Fibroblast of lung (primary cell): ENCODE measurements at regions not wholly inside any gene's neighbourhood (a gene's known extent, or its start where the extent isn't known, plus 50 kb on each side); places are given as distances from the start of the nearest gene placed in this dataset.

Experiments used
- DNase-seq, 2 donors: peaks; one replicate each; pipeline versions ENCODE4 v3.0.0 to v3.0.0-alpha.2; 2010; ENCODE audit warnings: low read depth in 2 of 2
- H2AFZ ChIP-seq: 2 replicates; pipeline ENCODE4 v1.5.1; 2012; ENCODE audit warnings: low read length, control low read depth, inconsistent platforms
- H3K27ac ChIP-seq: 2 replicates; pipeline ENCODE4 v1.5.1; 2011; ENCODE audit warnings: low read length, control low read depth; ENCODE audit not compliant: insufficient read depth
- H3K27me3 ChIP-seq: 2 replicates; pipeline ENCODE4 v1.5.1; 2011; ENCODE audit warnings: mild to moderate bottlenecking, low read length; ENCODE audit not compliant: control insufficient read depth, insufficient read depth
- H3K36me3 ChIP-seq: 2 replicates; pipeline ENCODE4 v1.5.1; 2011; ENCODE audit warnings: low read length; ENCODE audit not compliant: control insufficient read depth, insufficient read depth
- H3K4me1 ChIP-seq: 2 replicates; pipeline ENCODE4 v1.5.1; 2011; ENCODE audit warnings: low read length; ENCODE audit not compliant: control insufficient read depth, insufficient read depth; ENCODE audit errors: extremely low read depth
- H3K4me2 ChIP-seq: 2 replicates; pipeline ENCODE4 v1.5.1; 2011; ENCODE audit warnings: low read length, control low read depth; ENCODE audit not compliant: insufficient read depth; ENCODE audit errors: extremely low read depth
- H3K4me3 ChIP-seq, 4 experiments: fragments of 200-600 bp in 1 of 4; sonication (generic) in 1 of 4; replicated peaks in 1 of 4; 2 replicates each; pipeline ENCODE4 v1.5.1; 2011 to 2016; ENCODE audit warnings: low read length in 4 of 4, low read depth in 3 of 4, mild to moderate bottlenecking in 3 of 4, control low read depth in 2 of 4, inconsistent platforms in 1 of 4, mixed read lengths in 1 of 4; ENCODE audit not compliant: insufficient read depth in 1 of 4; ENCODE audit errors: control extremely low read depth in 1 of 4
- H3K79me2 ChIP-seq: 2 replicates; pipeline ENCODE4 v1.5.1; 2012; ENCODE audit warnings: mild to moderate bottlenecking, low read length, inconsistent platforms; ENCODE audit not compliant: control insufficient read depth, insufficient read depth
- H3K9ac ChIP-seq: 2 replicates; pipeline ENCODE4 v1.5.1; 2011; ENCODE audit warnings: mild to moderate bottlenecking, low read length, control low read depth; ENCODE audit not compliant: insufficient read depth
- H3K9me3 ChIP-seq: 2 replicates; pipeline ENCODE4 v1.5.1; 2012; ENCODE audit warnings: low read depth, low read length; ENCODE audit not compliant: control insufficient read depth, insufficient read depth
- H4K20me1 ChIP-seq: 2 replicates; pipeline ENCODE4 v1.5.1; 2011; ENCODE audit warnings: low read length; ENCODE audit not compliant: control insufficient read depth, insufficient read depth; ENCODE audit errors: extremely low read depth
- EZH2 ChIP-seq: IDR thresholded peaks from 2 replicates; pipeline ENCODE4 v1.5.1; 2012; ENCODE audit warnings: low read length, control low read depth, mild to moderate bottlenecking; ENCODE audit errors: missing control alignments
- TF ChIP-seq, protein P1 (sequence below), 2 donors: IDR thresholded peaks in 1 of 2; conservative IDR thresholded peaks in 1 of 2; 1 replicate in 1 of 2; 2 replicates in 1 of 2; pipeline ENCODE4 v1.5.1; 2011 to 2012; ENCODE audit warnings: low read length in 2 of 2, control low read depth in 1 of 2, inconsistent platforms in 1 of 2, low read depth in 1 of 2, mild to moderate bottlenecking in 1 of 2

DNA sequence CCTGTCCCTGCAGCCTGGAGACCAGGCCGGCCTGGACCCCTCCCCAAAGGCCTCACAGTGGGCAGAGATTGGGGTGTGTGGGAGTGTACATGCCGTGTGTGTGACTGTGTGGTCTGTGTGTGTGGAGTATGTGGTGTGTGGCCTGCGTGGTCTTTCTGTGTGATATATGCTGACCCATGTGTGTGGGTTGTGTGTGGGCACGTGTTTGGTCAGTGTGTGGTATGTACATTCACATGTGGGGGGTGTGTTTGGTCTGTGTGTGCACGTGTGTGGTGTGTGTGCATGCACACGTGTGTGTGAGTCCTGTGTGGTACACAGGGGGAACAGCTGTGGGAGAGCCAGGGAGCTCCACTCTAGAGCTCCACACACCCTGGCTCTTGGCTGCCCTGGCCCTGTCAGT, 1185.1 kb downstream of the BRD1 start:
- no peak for DNase-seq
- TF ChIP-seq EZH2 = no peak
- TF ChIP-seq, protein P1, sequence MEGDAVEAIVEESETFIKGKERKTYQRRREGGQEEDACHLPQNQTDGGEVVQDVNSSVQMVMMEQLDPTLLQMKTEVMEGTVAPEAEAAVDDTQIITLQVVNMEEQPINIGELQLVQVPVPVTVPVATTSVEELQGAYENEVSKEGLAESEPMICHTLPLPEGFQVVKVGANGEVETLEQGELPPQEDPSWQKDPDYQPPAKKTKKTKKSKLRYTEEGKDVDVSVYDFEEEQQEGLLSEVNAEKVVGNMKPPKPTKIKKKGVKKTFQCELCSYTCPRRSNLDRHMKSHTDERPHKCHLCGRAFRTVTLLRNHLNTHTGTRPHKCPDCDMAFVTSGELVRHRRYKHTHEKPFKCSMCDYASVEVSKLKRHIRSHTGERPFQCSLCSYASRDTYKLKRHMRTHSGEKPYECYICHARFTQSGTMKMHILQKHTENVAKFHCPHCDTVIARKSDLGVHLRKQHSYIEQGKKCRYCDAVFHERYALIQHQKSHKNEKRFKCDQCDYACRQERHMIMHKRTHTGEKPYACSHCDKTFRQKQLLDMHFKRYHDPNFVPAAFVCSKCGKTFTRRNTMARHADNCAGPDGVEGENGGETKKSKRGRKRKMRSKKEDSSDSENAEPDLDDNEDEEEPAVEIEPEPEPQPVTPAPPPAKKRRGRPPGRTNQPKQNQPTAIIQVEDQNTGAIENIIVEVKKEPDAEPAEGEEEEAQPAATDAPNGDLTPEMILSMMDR (conservative IDR thresholded peaks at IDR 0.05 in 1 of 2, IDR thresholded peaks at IDR 0.05 in 1 of 2; ENCODE audit: low read depth in 1 of 2, low read length in 2 of 2) = no peak
- no peak overlapping the region for H2AFZ ChIP-seq

DNA sequence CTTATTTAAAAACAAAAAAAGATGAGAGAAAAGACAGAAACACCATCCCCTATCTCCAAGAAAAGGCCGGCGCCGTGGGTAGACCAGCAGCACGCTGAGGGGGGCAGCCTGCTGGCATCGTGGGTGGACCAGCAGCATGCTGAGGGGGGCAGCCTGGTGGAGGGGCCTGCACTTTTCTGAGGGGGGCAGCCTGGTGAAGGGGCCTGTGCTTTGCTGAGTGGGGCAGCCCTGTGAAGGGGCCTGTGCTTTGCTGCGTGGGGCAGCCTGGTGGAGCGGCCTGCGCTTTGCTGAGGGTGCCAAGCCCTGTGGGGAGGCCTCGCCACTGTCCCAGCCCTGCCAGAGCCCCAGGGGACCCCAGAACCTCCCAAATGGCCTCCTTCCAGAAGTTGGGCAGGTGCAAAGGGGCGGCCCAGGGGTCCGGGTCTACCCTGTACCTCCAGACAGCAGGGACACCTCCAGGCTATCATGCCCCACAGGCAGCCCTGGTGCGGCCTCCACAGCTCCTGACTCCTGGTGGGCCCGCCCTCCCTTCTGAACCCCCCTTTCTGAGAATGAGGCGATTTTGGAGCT, 1185.7 kb downstream of the BRD1 start:
- no peak overlapping the region for H3K4me2 ChIP-seq
- H4K20me1 ChIP-seq = no peaks in the 10 kb centered on the region
- no peaks in the 10 kb centered on the region for H3K9me3 ChIP-seq
- no peak overlapping the region for H3K4me3 ChIP-seq
- H2AFZ ChIP-seq = no peak overlapping the region
- H3K9ac ChIP-seq = no peak overlapping the region
- H3K27me3 ChIP-seq = no peaks in the 10 kb centered on the region
- no peaks in the 10 kb centered on the region for H3K36me3 ChIP-seq
- H3K4me1 ChIP-seq = no peaks in the 10 kb centered on the region
- H3K27ac ChIP-seq = no peak overlapping the region
- no peak for DNase-seq
- H3K79me2 ChIP-seq = no peaks in the 10 kb centered on the region
- no peak for TF ChIP-seq EZH2
- TF ChIP-seq, protein P1 (conservative IDR thresholded peaks at IDR 0.05 in 1 of 2, IDR thresholded peaks at IDR 0.05 in 1 of 2; ENCODE audit: low read depth in 1 of 2, low read length in 2 of 2) = no peak

More for the DNA sequence above, 1185.1 kb downstream of the BRD1 start:
- no peaks in the 10 kb centered on the region for H3K27me3 ChIP-seq
- H3K4me3 ChIP-seq = no peak overlapping the region
- H3K4me1 ChIP-seq = no peaks in the 10 kb centered on the region
- H4K20me1 ChIP-seq = no peaks in the 10 kb centered on the region
- no peaks in the 10 kb centered on the region for H3K79me2 ChIP-seq
- H3K27ac ChIP-seq = no peak overlapping the region
- no peak overlapping the region for H3K4me2 ChIP-seq
- no peaks in the 10 kb centered on the region for H3K36me3 ChIP-seq
- no peak overlapping the region for H3K9ac ChIP-seq
- H3K9me3 ChIP-seq = no peaks in the 10 kb centered on the region

DNA sequence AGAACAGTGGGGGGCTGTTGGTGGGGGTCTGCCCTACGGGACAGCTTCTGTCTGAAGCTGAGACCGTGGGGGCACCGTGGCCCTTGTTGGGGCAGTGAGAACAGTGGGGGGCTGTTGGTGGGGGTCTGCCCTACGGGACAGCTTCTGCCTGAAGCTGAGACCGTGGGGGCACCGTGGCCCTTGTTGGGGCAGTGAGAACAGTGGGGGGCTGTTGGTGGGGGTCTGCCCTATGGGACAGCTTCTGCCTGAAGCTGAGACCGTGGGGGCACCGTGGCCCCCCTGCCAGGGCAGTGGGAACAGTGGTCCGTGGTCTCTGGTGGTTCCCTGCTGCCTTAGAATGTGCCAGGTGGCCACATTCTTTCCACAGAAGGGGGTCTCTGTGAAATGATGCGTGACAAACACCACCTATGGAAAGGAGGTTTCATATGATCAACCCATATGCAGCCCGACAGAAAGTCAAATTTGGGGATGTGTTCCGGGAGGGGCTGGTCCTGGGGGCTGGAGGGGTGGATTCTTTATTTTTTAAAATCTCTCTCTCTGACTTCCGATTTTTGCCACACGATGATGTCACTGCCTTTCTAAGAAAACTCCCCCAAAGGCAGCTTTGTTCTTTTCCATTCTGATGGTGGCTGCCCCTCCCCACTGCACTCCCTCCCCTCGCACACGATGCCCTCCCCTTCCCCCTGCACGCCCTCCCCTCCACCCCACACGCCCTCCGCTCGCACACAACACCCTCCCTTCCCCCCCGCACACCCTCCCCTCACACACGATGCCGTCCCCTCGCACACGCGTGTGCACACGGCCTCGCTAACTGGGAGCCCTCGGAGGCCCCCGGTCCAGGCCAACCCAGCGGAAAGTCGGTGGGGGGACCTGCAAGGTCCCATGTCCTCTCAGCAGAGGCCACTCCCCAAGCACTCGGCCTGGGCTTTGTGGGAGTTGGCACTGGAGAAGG, 1186.5 kb downstream of the BRD1 start:
- no peaks in the 10 kb centered on the region for H3K27me3 ChIP-seq
- no peaks in the 10 kb centered on the region for H3K36me3 ChIP-seq
- H3K4me2 ChIP-seq = no peak overlapping the region
- no peak for TF ChIP-seq EZH2
- TF ChIP-seq, protein P1 (conservative IDR thresholded peaks at IDR 0.05 in 1 of 2, IDR thresholded peaks at IDR 0.05 in 1 of 2; ENCODE audit: low read depth in 1 of 2, low read length in 2 of 2) = no peak
- H2AFZ ChIP-seq = no peak overlapping the region
- no peak overlapping the region for H3K9ac ChIP-seq
- H3K9me3 ChIP-seq = no peaks in the 10 kb centered on the region
- no peaks in the 10 kb centered on the region for H3K79me2 ChIP-seq
- no peak overlapping the region for H3K27ac ChIP-seq
- no peak overlapping the region for H3K4me3 ChIP-seq
- H4K20me1 ChIP-seq = no peaks in the 10 kb centered on the region
- no peaks in the 10 kb centered on the region for H3K4me1 ChIP-seq
- DNase-seq = no peak
